PC-9 (cell line): ENCODE measurements at regions not wholly inside any gene's neighbourhood (a gene's known extent, or its start where the extent isn't known, plus 50 kb on each side); places are given as distances from the start of the nearest gene placed in this dataset.

ENCODE experiments used
- BruUV-seq: library from RNA; stranded (reverse); fragments of 400-500 nt; replicated peaks from 2 replicates; lab custom pipeline; 2021; lab: Mats Ljungman, UMichigan
- CTCF ChIA-PET: fragments of 300-600 bp; sonication (Branson Sonifier 250); formaldehyde crosslinking; loops from one replicate; lab custom pipeline; 2022; ENCODE audit warnings: antibody characterized with exemption; lab: Charles Lee
- POLR2A ChIA-PET: fragments of 300-600 bp; sonication (Branson Sonifier 250); formaldehyde crosslinking; loops from one replicate; lab custom pipeline; 2022; ENCODE audit warnings: antibody characterized with exemption; ENCODE audit not compliant: unreplicated experiment; lab: Charles Lee
- DNase-seq, 2 experiments: peaks; one replicate each; pipeline versions ENCODE4 v3.0.0 to v3.0.0-alpha.2; 2015 to 2022; ENCODE audit warnings: mixed read lengths in 1 of 2
- H2AFZ ChIP-seq: fragments of 200-600 bp; sonication (generic); 2 replicates; pipeline ENCODE4 v1.8.1; 2017; ENCODE audit warnings: antibody characterized with exemption
- H3F3A ChIP-seq: fragments of 200-600 bp; sonication (generic); 2 replicates; pipeline ENCODE4 v1.8.1; 2017; ENCODE audit warnings: antibody characterized with exemption, mild to moderate bottlenecking, low read depth; ENCODE audit not compliant: insufficient read depth
- H3K27ac ChIP-seq: fragments of 200-600 bp; sonication (generic); 2 replicates; pipeline ENCODE4 v1.6.1; 2016; ENCODE audit warnings: mixed run types
- H3K27me3 ChIP-seq: fragments of 200-600 bp; sonication (generic); 2 replicates; pipeline ENCODE4 v1.6.1; 2016; ENCODE audit warnings: low read depth, mixed run types; ENCODE audit not compliant: insufficient read depth
- H3K36me3 ChIP-seq: fragments of 200-600 bp; sonication (generic); 2 replicates; pipeline ENCODE4 v1.6.1; 2016; ENCODE audit warnings: low read depth, mixed run types
- H3K4me1 ChIP-seq: fragments of 200-600 bp; sonication (generic); replicated peaks from 2 replicates; pipeline ENCODE4 v1.6.1; 2016; ENCODE audit warnings: mixed run types; ENCODE audit not compliant: insufficient read depth
- H3K4me2 ChIP-seq: fragments of 200-600 bp; sonication (generic); 2 replicates; pipeline ENCODE4 v1.6.1; 2017; ENCODE audit warnings: mixed run types
- H3K4me3 ChIP-seq: fragments of 200-600 bp; sonication (generic); 2 replicates; pipeline ENCODE4 v1.6.1; 2016; ENCODE audit warnings: mixed run types
- H3K79me2 ChIP-seq: fragments of 200-600 bp; sonication (generic); 2 replicates; pipeline ENCODE4 v1.6.1; 2017; ENCODE audit warnings: low read depth, mixed run types
- H3K9me2 ChIP-seq: fragments of 200-600 bp; sonication (generic); 2 replicates; pipeline ENCODE4 v1.8.1; 2017; ENCODE audit warnings: mild to moderate bottlenecking; ENCODE audit not compliant: insufficient read depth
- H3K9me3 ChIP-seq: fragments of 200-600 bp; sonication (generic); 2 replicates; pipeline ENCODE4 v1.8.1; 2016; ENCODE audit warnings: low read depth; ENCODE audit not compliant: insufficient read depth
- H4K20me1 ChIP-seq: fragments of 200-600 bp; sonication (generic); 2 replicates; pipeline ENCODE4 v1.8.1; 2017; ENCODE audit not compliant: insufficient read depth
- EZH2 ChIP-seq: fragments of 200-600 bp; sonication (generic); IDR thresholded peaks from 2 replicates; pipeline ENCODE4 v1.8.0; 2017; ENCODE audit warnings: antibody characterized with exemption, low read depth
- intact Hi-C: fragments of 100-400 bp; cut with micrococcal nuclease; formaldehyde crosslinking; loops from one replicate; pipeline ENCODE4 v1.10.0; 2022; ENCODE audit not compliant: unreplicated experiment
- TF ChIP-seq, protein P1 (sequence below): fragments of 200-600 bp; sonication (generic); conservative IDR thresholded peaks from 2 replicates; pipeline ENCODE4 v1.6.1; 2017; ENCODE audit warnings: mixed run types, antibody characterized with exemption, mild to moderate bottlenecking, moderate library complexity

DNA sequence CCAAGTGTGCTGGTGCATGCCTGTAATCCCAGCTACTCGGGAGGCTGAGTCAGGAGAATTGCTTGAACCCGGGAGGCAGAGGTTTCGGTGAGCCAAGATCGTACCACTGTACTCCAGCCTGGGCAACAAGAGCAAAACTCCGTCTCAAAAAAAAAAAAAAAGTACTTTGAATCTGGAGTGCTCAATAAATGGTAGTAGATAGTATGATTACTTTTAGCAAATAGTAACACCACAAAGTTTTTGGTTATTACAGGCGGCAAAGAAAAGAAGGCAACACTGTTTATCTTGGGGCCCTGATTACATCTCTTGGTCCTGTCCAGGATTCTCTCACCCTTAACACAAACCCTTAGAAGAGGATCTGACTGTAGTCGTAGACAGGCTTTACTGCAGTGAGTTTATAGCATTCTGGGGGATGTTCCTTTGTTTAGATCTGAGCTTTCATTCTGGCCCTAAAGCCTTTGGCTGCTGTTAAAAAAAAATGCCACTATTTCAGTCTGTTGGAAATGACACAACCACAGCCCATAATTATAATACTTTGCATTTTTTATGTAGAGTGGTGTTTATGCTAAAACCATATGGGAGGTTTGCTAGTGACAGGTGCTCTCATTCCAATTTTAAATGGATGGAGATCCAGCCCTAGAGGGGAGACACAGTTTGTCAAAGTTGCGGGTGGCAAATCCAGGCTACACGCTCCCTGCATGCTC, 79.7 kb upstream of the SLC2A1 start:
- Histone ChIP-seq H3K4me3 (no peak overlapping the region), H4K20me1 (no peaks in the 10 kb centered on the region), H3K27me3 (no peaks in the 10 kb centered on the region), H3K9me2 (no peaks in the 10 kb centered on the region), H3K4me2 (no peak overlapping the region), H2AFZ (no peak overlapping the region), H3K27ac (no peak overlapping the region), H3K9me3 (no peaks in the 10 kb centered on the region), H3K79me2 (no peaks in the 10 kb centered on the region), H3K36me3 (no peaks in the 10 kb centered on the region), H3F3A (no peaks in the 10 kb centered on the region), H3K4me1 (peaks cover 14% of the 10 kb centered on the region)
- intact Hi-C loops: no loop called here
- POLR2A ChIA-PET: no interaction called here
- BruUV-seq: no TSS peak
- no peak for TF ChIP-seq EZH2
- TF ChIP-seq, protein P1, sequence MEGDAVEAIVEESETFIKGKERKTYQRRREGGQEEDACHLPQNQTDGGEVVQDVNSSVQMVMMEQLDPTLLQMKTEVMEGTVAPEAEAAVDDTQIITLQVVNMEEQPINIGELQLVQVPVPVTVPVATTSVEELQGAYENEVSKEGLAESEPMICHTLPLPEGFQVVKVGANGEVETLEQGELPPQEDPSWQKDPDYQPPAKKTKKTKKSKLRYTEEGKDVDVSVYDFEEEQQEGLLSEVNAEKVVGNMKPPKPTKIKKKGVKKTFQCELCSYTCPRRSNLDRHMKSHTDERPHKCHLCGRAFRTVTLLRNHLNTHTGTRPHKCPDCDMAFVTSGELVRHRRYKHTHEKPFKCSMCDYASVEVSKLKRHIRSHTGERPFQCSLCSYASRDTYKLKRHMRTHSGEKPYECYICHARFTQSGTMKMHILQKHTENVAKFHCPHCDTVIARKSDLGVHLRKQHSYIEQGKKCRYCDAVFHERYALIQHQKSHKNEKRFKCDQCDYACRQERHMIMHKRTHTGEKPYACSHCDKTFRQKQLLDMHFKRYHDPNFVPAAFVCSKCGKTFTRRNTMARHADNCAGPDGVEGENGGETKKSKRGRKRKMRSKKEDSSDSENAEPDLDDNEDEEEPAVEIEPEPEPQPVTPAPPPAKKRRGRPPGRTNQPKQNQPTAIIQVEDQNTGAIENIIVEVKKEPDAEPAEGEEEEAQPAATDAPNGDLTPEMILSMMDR: no peak
- no peak for DNase-seq
- CTCF ChIA-PET: no interaction called here

DNA sequence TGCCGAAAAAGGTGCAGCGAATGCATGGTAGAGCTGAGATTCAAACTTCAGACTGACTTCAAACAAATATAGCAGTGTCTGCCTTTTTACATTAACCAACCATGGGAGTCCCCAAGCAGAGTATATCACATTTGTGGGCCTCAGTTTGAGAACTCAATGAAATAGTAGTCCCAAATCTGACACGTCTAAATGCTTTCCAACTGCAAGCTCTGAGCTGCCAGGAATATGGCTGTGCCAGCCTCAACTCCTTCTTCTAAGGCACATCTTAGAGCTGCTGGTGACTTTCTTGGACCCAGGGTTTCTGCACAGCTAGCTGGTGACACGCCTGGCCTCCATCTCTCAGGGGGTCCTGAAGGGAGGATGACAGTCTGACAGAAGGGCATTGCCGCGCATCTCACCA, 78.8 kb upstream of the SLC2A1 start:
- no peaks in the 10 kb centered on the region for H3K9me3 ChIP-seq
- no TSS peak for BruUV-seq
- no peaks in the 10 kb centered on the region for H3K27me3 ChIP-seq
- ChIA-PET CTCF (no interaction called here), POLR2A (interaction anchor here (0.6 kb wide), 1 partner anchor 328 kb away, joined by 16 read pairs; no protein-coding TSS in a partner anchor)
- H3K36me3 ChIP-seq: no peaks in the 10 kb centered on the region
- H3K4me3 ChIP-seq: no peak overlapping the region
- peaks cover 14% of the 10 kb centered on the region for H3K4me1 ChIP-seq
- H3K79me2 ChIP-seq: no peaks in the 10 kb centered on the region
- no peaks in the 10 kb centered on the region for H3K9me2 ChIP-seq
- DNase-seq: no peak
- H3F3A ChIP-seq: no peaks in the 10 kb centered on the region
- H3K27ac ChIP-seq: no peak overlapping the region
- no peaks in the 10 kb centered on the region for H4K20me1 ChIP-seq
- TF ChIP-seq, protein P1: no peak
- TF ChIP-seq EZH2: no peak
- H2AFZ ChIP-seq: no peak overlapping the region
- intact Hi-C loops: no loop called here
- no peak overlapping the region for H3K4me2 ChIP-seq

DNA sequence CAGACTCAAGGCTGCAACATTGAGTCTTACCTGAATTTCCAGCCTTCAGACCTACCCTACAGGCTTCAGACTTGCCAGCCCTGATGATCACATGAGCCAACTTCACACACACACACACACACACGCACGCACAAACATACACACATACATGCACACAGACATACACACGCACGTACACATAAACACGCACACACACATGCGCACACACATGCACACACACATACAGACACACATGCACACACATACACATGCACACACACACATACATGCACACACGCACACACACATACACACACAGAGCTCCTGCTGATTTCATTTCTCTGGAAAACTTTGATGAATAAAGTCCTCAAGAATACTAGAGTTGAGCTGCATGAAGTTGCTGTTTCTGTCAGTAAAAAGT, 78.3 kb upstream of the SLC2A1 start:
- CTCF ChIA-PET: no interaction called here
- POLR2A ChIA-PET: interaction anchor here (0.6 kb wide), 1 partner anchor 328 kb away, joined by 16 read pairs; no protein-coding TSS in a partner anchor
- no peak for DNase-seq
- BruUV-seq: no TSS peak
- peaks cover 14% of the 10 kb centered on the region for H3K4me1 ChIP-seq
- no peaks in the 10 kb centered on the region for H3K9me2 ChIP-seq
- H3K4me2 ChIP-seq: no peak overlapping the region
- no peak overlapping the region for H2AFZ ChIP-seq
- no peak overlapping the region for H3K4me3 ChIP-seq
- no peaks in the 10 kb centered on the region for H3K27me3 ChIP-seq
- H3K9me3 ChIP-seq: no peaks in the 10 kb centered on the region
- no peak overlapping the region for H3K27ac ChIP-seq
- H3F3A ChIP-seq: no peaks in the 10 kb centered on the region
- no peaks in the 10 kb centered on the region for H4K20me1 ChIP-seq
- TF ChIP-seq EZH2: no peak
- TF ChIP-seq, protein P1: no peak
- H3K79me2 ChIP-seq: no peaks in the 10 kb centered on the region
- intact Hi-C loops: no loop called here
- no peaks in the 10 kb centered on the region for H3K36me3 ChIP-seq
